ENCODE measurements at regions not wholly inside any gene's neighbourhood (a gene's known extent, or its start where the extent isn't known, plus 50 kb on each side); places are given as distances from the start of the nearest gene placed in this dataset.
"Not testable (repeated sequence)": the region's sequence is repeated elsewhere in the genome, so short reads cannot be mapped to it uniquely, and the experiment has no call there.

GRCh38 chr13:87961546-87961945 lies 290.4 kb downstream of the SLITRK5 start:
- no peaks in the 10 kb centered on the region for H3K36me3 ChIP-seq (ENCODE audit: insufficient read depth, low read length)
- no peak overlapping the region for H3K4me3 ChIP-seq
- no peak overlapping the region for H3K27ac ChIP-seq
- no peak for DNase-seq (ENCODE audit: low read depth, low spot score)
- no peak for TF ChIP-seq POLR2AphosphoS5 (IDR thresholded peaks at IDR 0.05; ENCODE audit: borderline replicate concordance, low read depth, low read length)
- TF ChIP-seq EZH2 (IDR thresholded peaks at IDR 0.05), result no peak
- no peak for TF ChIP-seq FOXP2 (optimal IDR thresholded peaks at IDR 0.05; ENCODE audit: control extremely low read depth, extremely low read length, insufficient read depth)
- H3K9me3 ChIP-seq (ENCODE audit: low read depth, low read length), result no peaks in the 10 kb centered on the region
- H3K9ac ChIP-seq (ENCODE audit: insufficient read length), result no peak overlapping the region

- DNase-seq (ENCODE audit: low read depth, low spot score), result no peak
- Histone ChIP-seq H3K9me3 (ENCODE audit: low read depth, low read length) (no peaks in the 10 kb centered on the region), H3K27ac (no peak overlapping the region), H3K9ac (ENCODE audit: insufficient read length) (no peak overlapping the region), H3K36me3 (ENCODE audit: insufficient read depth, low read length) (no peaks in the 10 kb centered on the region), H3K4me3 (no peak overlapping the region)
- TF ChIP-seq POLR2AphosphoS5 (IDR thresholded peaks at IDR 0.05; ENCODE audit: borderline replicate concordance, low read depth, low read length), result no peak
Measured at GRCh38 chr13:87972568-87972967, 301.4 kb downstream of the SLITRK5 start.

GRCh38 chr13:87975035-87975434 lies 303.9 kb downstream of the SLITRK5 start:
- no peaks in the 10 kb centered on the region for H3K36me3 ChIP-seq (ENCODE audit: insufficient read depth, low read length)
- H3K27ac ChIP-seq, result no peak overlapping the region
- TF ChIP-seq EZH2 (IDR thresholded peaks at IDR 0.05) (no peak), POLR2AphosphoS5 (IDR thresholded peaks at IDR 0.05; ENCODE audit: borderline replicate concordance, low read depth, low read length) (no peak), FOXP2 (optimal IDR thresholded peaks at IDR 0.05; ENCODE audit: control extremely low read depth, extremely low read length, insufficient read depth) (no peak)
- DNase-seq (ENCODE audit: low read depth, low spot score), result no peak
- H3K9ac ChIP-seq (ENCODE audit: insufficient read length), result no peak overlapping the region
- no peak overlapping the region for H3K4me3 ChIP-seq
- no peaks in the 10 kb centered on the region for H3K9me3 ChIP-seq (ENCODE audit: low read depth, low read length)

DNA sequence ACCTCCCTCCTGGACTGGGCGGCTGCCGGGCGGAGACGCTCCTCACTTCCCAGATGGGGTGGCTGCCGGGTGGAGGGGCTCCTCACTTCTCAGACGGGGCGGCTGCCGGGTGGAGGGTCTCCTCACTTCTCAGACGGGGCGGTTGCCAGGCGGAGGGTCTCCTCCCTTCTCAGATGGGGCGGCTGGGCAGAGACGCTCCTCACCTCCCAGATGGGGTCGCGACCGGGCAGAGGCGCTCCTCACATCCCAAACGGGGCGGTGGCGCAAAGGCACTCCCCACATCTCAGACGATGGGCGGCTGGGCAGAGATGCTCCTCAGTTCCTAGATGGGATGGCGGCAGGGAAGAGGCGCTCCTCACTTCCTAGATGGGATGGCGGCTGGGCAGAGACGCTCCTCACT lies 305.5 kb downstream of the SLITRK5 start:
- H3K27ac ChIP-seq; DNase-seq (ENCODE audit: low read depth, low spot score); H3K4me3 ChIP-seq; H3K36me3 ChIP-seq (ENCODE audit: insufficient read depth, low read length); H3K9me3 ChIP-seq (ENCODE audit: low read depth, low read length); H3K9ac ChIP-seq (ENCODE audit: insufficient read length): not testable (repeated sequence)

GRCh38 chr13:87981416-87981815 lies 310.2 kb downstream of the SLITRK5 start:
- TF ChIP-seq FOXP2 (optimal IDR thresholded peaks at IDR 0.05; ENCODE audit: control extremely low read depth, extremely low read length, insufficient read depth), result no peak
- no peak for TF ChIP-seq POLR2AphosphoS5 (IDR thresholded peaks at IDR 0.05; ENCODE audit: borderline replicate concordance, low read depth, low read length)
- no peak for TF ChIP-seq EZH2 (IDR thresholded peaks at IDR 0.05)
- DNase-seq (ENCODE audit: low read depth, low spot score), result no peak
- no peak overlapping the region for H3K27ac ChIP-seq
- H3K9me3 ChIP-seq (ENCODE audit: low read depth, low read length), result no peaks in the 10 kb centered on the region
- no peak overlapping the region for H3K4me3 ChIP-seq
- no peak overlapping the region for H3K9ac ChIP-seq (ENCODE audit: insufficient read length)
- no peaks in the 10 kb centered on the region for H3K36me3 ChIP-seq (ENCODE audit: insufficient read depth, low read length)

GRCh38 chr13:87982400-87982799 lies 311.2 kb downstream of the SLITRK5 start:
- Histone ChIP-seq H3K9ac (ENCODE audit: insufficient read length) (no peak overlapping the region), H3K4me3 (no peak overlapping the region), H3K9me3 (ENCODE audit: low read depth, low read length) (no peaks in the 10 kb centered on the region), H3K27ac (no peak overlapping the region), H3K36me3 (ENCODE audit: insufficient read depth, low read length) (no peaks in the 10 kb centered on the region)
- no peak for DNase-seq (ENCODE audit: low read depth, low spot score)
- TF ChIP-seq FOXP2 (optimal IDR thresholded peaks at IDR 0.05; ENCODE audit: control extremely low read depth, extremely low read length, insufficient read depth) (no peak), EZH2 (IDR thresholded peaks at IDR 0.05) (no peak), POLR2AphosphoS5 (IDR thresholded peaks at IDR 0.05; ENCODE audit: borderline replicate concordance, low read depth, low read length) (no peak)

DNA sequence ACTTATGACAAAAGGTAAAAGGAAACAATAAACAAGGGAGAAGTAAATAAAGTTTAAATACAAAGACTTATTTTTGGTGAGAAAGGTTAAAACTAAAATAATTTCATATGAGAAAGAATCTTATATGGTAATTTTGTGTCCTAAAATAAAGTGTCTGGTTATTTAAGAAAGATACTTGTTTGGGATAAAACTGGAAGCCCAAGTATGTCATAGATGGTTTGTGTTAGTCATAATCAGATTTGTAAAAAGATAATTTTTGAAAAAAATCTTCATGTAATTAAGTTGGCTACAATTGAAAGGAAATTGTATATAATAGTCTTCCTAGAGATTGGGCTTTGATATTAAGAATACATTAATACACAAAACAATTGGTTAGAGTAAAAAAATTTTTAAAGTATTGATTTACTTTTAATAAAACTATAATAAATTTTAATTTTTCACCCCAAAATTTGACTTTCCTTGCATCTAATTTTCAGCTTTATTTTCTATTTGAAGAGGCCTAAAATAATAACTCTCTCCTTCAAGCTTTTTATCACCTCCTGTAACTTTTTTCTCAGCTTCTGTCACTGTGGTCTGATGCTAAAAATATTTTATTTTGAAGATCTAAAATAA lies 315.6 kb downstream of the SLITRK5 start:
- no peak for TF ChIP-seq FOXP2 (optimal IDR thresholded peaks at IDR 0.05; ENCODE audit: control extremely low read depth, extremely low read length, insufficient read depth)
- TF ChIP-seq EZH2 (IDR thresholded peaks at IDR 0.05), result no peak
- TF ChIP-seq POLR2AphosphoS5 (IDR thresholded peaks at IDR 0.05; ENCODE audit: borderline replicate concordance, low read depth, low read length), result no peak
- no peak for DNase-seq (ENCODE audit: low read depth, low spot score)
- Histone ChIP-seq H3K9me3 (ENCODE audit: low read depth, low read length) (no peaks in the 10 kb centered on the region), H3K27ac (no peak overlapping the region), H3K36me3 (ENCODE audit: insufficient read depth, low read length) (no peaks in the 10 kb centered on the region), H3K9ac (ENCODE audit: insufficient read length) (no peak overlapping the region), H3K4me3 (no peak overlapping the region)

DNA sequence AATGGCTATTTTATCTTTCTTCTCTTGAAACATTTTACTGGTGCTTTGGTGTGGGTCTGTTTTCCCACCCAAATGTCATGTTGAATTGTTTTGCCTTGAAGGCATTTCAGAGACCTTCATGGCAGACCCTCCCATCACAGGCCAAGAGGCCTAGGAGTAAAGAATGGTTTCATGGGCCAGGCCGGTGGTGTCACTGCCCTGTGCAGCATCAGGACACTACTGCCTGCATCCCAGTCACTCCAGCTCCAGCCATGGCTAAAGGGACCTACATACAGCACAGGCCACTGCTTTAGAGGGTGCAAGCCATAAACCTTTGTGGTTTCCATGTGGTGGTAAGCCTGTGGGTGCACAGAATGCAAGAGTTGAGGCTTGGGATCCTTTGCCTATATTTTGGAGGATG lies 326.9 kb downstream of the SLITRK5 start:
- TF ChIP-seq EZH2 (IDR thresholded peaks at IDR 0.05), result no peak
- no peak for TF ChIP-seq POLR2AphosphoS5 (IDR thresholded peaks at IDR 0.05; ENCODE audit: borderline replicate concordance, low read depth, low read length)
- no peak for TF ChIP-seq FOXP2 (optimal IDR thresholded peaks at IDR 0.05; ENCODE audit: control extremely low read depth, extremely low read length, insufficient read depth)
- no peak for DNase-seq (ENCODE audit: low read depth, low spot score)
- H3K27ac ChIP-seq, result no peak overlapping the region
- H3K9me3 ChIP-seq (ENCODE audit: low read depth, low read length), result no peaks in the 10 kb centered on the region
- no peak overlapping the region for H3K4me3 ChIP-seq
- H3K36me3 ChIP-seq (ENCODE audit: insufficient read depth, low read length), result no peaks in the 10 kb centered on the region
- no peak overlapping the region for H3K9ac ChIP-seq (ENCODE audit: insufficient read length)

- no peak overlapping the region for H3K9ac ChIP-seq (ENCODE audit: insufficient read length)
- DNase-seq (ENCODE audit: low read depth, low spot score), result no peak
- H3K4me3 ChIP-seq, result no peak overlapping the region
- no peaks in the 10 kb centered on the region for H3K9me3 ChIP-seq (ENCODE audit: low read depth, low read length)
- H3K27ac ChIP-seq, result no peak overlapping the region
- TF ChIP-seq EZH2 (IDR thresholded peaks at IDR 0.05) (no peak), FOXP2 (optimal IDR thresholded peaks at IDR 0.05; ENCODE audit: control extremely low read depth, extremely low read length, insufficient read depth) (no peak), POLR2AphosphoS5 (IDR thresholded peaks at IDR 0.05; ENCODE audit: borderline replicate concordance, low read depth, low read length) (no peak)
- no peaks in the 10 kb centered on the region for H3K36me3 ChIP-seq (ENCODE audit: insufficient read depth, low read length)
Measured at GRCh38 chr13:87999240-87999700, 328.1 kb downstream of the SLITRK5 start.
